ENCODE measurements at regions not wholly inside any gene's neighbourhood (a gene's known extent, or its start where the extent isn't known, plus 50 kb on each side); places are given as distances from the start of the nearest gene placed in this dataset.

DNA sequence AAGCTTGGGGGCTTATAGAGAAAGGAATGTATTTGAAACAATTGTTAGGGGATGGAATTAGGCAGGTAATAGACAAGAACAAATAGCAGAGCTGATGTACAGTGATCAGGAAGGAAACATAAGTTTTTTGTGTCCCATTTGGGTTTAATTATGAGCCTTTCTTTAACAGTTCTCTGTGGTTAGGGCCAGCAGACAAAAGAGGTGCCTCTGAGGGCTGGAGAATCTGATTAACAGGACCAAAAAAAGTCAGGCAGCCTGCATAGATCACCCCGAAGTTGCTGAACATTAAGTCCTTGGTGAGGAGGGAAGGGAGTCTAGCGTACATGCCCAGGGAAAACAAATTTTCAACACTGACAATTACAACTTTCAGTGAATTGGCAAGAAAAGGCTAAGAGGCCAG, 88.6 kb upstream of the SPRED1 start:
- TF ChIP-seq CTCF (IDR thresholded peaks at IDR 0.05) (no peak), POLR2AphosphoS5 (IDR thresholded peaks at IDR 0.05) (no peak)
